ENCODE measurements at regions not wholly inside any gene's neighbourhood (a gene's known extent, or its start where the extent isn't known, plus 50 kb on each side); places are given as distances from the start of the nearest gene placed in this dataset.

GRCh38 chr4:153933915-153934687, 145.2 kb upstream of the SFRP2 start:
- H3K4me3 Mint-ChIP-seq (ENCODE audit: low read depth, unreplicated experiment): no peak overlapping the region

GRCh38 chr4:153931804-153932203, 142.9 kb upstream of the SFRP2 start:
- H3K27ac Mint-ChIP-seq (ENCODE audit: unreplicated experiment): no peak overlapping the region
- H3K27me3 Mint-ChIP-seq (ENCODE audit: unreplicated experiment): no peaks in the 10 kb centered on the region
- CTCF ChIA-PET: no interaction called here
- no TSS peak for BruUV-seq (replicated peaks)
- no peak overlapping the region for H3K4me3 Mint-ChIP-seq (ENCODE audit: low read depth, unreplicated experiment)
- intact Hi-C loops (cut with micrococcal nuclease; ENCODE audit: unreplicated experiment): no loop called here
- no peaks in the 10 kb centered on the region for H3K4me1 Mint-ChIP-seq (ENCODE audit: low read depth, unreplicated experiment)
- no peak for TF ChIP-seq CTCF (IDR thresholded peaks at IDR 0.05; ENCODE audit: unreplicated experiment)
- no peaks in the 10 kb centered on the region for H3K9me3 Mint-ChIP-seq (ENCODE audit: low read depth, unreplicated experiment)
- DNase-seq: no peak
- no peaks in the 10 kb centered on the region for H3K36me3 Mint-ChIP-seq (ENCODE audit: insufficient read depth, unreplicated experiment)

More at GRCh38 chr4:153933915-153934687, 145.2 kb upstream of the SFRP2 start:
- DNase-seq: no peak
- TF ChIP-seq CTCF (IDR thresholded peaks at IDR 0.05; ENCODE audit: unreplicated experiment): no peak
- no peaks in the 10 kb centered on the region for H3K36me3 Mint-ChIP-seq (ENCODE audit: insufficient read depth, unreplicated experiment)
- no peaks in the 10 kb centered on the region for H3K9me3 Mint-ChIP-seq (ENCODE audit: low read depth, unreplicated experiment)
- CTCF ChIA-PET: no interaction called here
- no peaks in the 10 kb centered on the region for H3K27me3 Mint-ChIP-seq (ENCODE audit: unreplicated experiment)
- no peaks in the 10 kb centered on the region for H3K4me1 Mint-ChIP-seq (ENCODE audit: low read depth, unreplicated experiment)
- no peak overlapping the region for H3K27ac Mint-ChIP-seq (ENCODE audit: unreplicated experiment)
- intact Hi-C loops (cut with micrococcal nuclease; ENCODE audit: unreplicated experiment): no loop called here
- no TSS peak for BruUV-seq (replicated peaks)

- TF ChIP-seq CTCF (IDR thresholded peaks at IDR 0.05; ENCODE audit: unreplicated experiment): no peak
- Mint-ChIP-seq H3K9me3 (ENCODE audit: low read depth, unreplicated experiment) (no peaks in the 10 kb centered on the region), H3K27ac (ENCODE audit: unreplicated experiment) (no peak overlapping the region), H3K27me3 (ENCODE audit: unreplicated experiment) (no peaks in the 10 kb centered on the region), H3K36me3 (ENCODE audit: insufficient read depth, unreplicated experiment) (no peaks in the 10 kb centered on the region), H3K4me1 (ENCODE audit: low read depth, unreplicated experiment) (no peaks in the 10 kb centered on the region), H3K4me3 (ENCODE audit: low read depth, unreplicated experiment) (no peak overlapping the region)
- CTCF ChIA-PET: no interaction called here
- DNase-seq: no peak
- intact Hi-C loops (cut with micrococcal nuclease; ENCODE audit: unreplicated experiment): no loop called here
- no TSS peak for BruUV-seq (replicated peaks)
These were observed 140.8 kb upstream of the SFRP2 start for GRCh38 chr4:153929675-153930074.

GRCh38 chr4:153927451-153927850, 138.6 kb upstream of the SFRP2 start:
- H3K36me3 Mint-ChIP-seq (ENCODE audit: insufficient read depth, unreplicated experiment): no peaks in the 10 kb centered on the region
- TF ChIP-seq CTCF (IDR thresholded peaks at IDR 0.05; ENCODE audit: unreplicated experiment): no peak
- no peaks in the 10 kb centered on the region for H3K4me1 Mint-ChIP-seq (ENCODE audit: low read depth, unreplicated experiment)
- no peak overlapping the region for H3K4me3 Mint-ChIP-seq (ENCODE audit: low read depth, unreplicated experiment)
- no TSS peak for BruUV-seq (replicated peaks)
- H3K27ac Mint-ChIP-seq (ENCODE audit: unreplicated experiment): no peak overlapping the region
- CTCF ChIA-PET: no interaction called here
- H3K27me3 Mint-ChIP-seq (ENCODE audit: unreplicated experiment): no peaks in the 10 kb centered on the region
- intact Hi-C loops (cut with micrococcal nuclease; ENCODE audit: unreplicated experiment): no loop called here
- H3K9me3 Mint-ChIP-seq (ENCODE audit: low read depth, unreplicated experiment): no peaks in the 10 kb centered on the region
- DNase-seq: no peak
